ENCODE measurements at regions not wholly inside any gene's neighbourhood (a gene's known extent, or its start where the extent isn't known, plus 50 kb on each side); places are given as distances from the start of the nearest gene placed in this dataset.
"Not testable (repeated sequence)": the region's sequence is repeated elsewhere in the genome, so short reads cannot be mapped to it uniquely, and the experiment has no call there.

DNA sequence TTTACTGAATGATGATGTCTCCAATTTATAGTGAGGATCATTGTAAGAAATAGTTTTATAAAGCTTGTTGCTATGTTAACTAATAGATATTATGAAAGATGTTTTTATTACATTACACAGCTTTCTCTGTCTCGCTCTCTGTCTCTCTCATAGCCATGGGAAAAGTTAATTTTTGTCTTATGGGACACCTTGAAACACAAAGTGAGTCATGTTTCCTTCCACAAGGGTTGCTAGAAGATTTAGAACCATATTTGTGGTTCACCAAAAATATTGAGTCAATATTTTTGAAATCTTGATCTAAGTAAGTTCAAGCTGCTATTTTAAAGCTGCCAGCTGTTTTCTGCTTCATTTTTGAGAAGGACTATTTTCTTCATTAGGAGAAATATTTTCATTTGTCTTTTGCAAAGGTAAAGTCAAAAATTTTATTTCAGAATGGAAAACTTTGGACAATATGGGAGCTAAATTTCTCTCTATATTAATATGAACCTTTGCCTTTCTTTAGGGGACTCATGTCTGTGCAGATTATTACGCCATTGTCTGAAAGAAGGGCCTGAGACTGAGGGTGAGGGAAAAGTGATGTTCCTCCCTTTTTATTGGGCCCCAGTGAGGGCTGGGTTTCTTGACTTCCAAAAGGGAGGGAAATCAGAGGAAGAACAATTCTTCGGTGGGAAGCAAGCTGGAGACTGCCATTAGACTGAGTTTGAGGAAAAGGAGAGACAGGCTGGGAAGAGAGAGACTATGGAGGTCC is 87.9 kb upstream of the SLC24A2 start:
- Histone ChIP-seq H3K4me3 (ENCODE audit: low read depth, low read length) (no peak overlapping the region), H3K36me3 (no peaks in the 10 kb centered on the region), H3K9me3 (no peaks in the 10 kb centered on the region), H3K27me3 (no peaks in the 10 kb centered on the region), H3K4me1 (no peaks in the 10 kb centered on the region)
- no peak for DNase-seq
- TF ChIP-seq CTCF (IDR thresholded peaks at IDR 0.05; ENCODE audit: low read depth, low read length), result no peak

- no peaks in the 10 kb centered on the region for H3K36me3 ChIP-seq
- TF ChIP-seq CTCF (IDR thresholded peaks at IDR 0.05; ENCODE audit: low read depth, low read length), result no peak
- H3K27me3 ChIP-seq, result no peaks in the 10 kb centered on the region
- H3K4me1 ChIP-seq, result no peaks in the 10 kb centered on the region
- no peak for DNase-seq
- no peaks in the 10 kb centered on the region for H3K9me3 ChIP-seq
- no peak overlapping the region for H3K4me3 ChIP-seq (ENCODE audit: low read depth, low read length)
These were observed 86.6 kb upstream of the SLC24A2 start for GRCh38 chr9:19875291-19875920.

- not testable (repeated sequence) for H3K27me3 ChIP-seq; DNase-seq; H3K4me1 ChIP-seq; H3K9me3 ChIP-seq; H3K4me3 ChIP-seq (ENCODE audit: low read depth, low read length); H3K36me3 ChIP-seq
These were observed 84.4 kb upstream of the SLC24A2 start for GRCh38 chr9:19873188-19873587.

DNA sequence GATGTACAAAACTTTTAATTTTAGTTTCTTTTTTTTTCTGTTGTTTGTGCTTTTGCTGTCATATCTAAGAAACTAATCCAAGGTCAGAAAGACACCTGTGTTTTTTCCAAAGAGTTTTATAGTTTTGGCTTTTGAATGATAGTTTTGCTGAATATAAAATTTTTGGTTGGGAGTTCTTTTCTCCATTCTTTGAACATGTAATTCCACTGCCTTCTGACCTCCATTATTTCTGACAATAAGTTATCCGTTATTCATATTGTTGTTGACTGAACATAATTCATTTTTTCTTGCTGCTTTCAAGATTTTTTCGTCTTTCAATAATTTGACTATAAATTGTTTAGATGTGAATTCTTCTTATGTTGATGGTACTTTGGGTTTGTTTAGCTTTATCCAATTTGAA is 82.2 kb upstream of the SLC24A2 start:
- H3K9me3 ChIP-seq, result no peaks in the 10 kb centered on the region
- no peak overlapping the region for H3K4me3 ChIP-seq (ENCODE audit: low read depth, low read length)
- H3K27me3 ChIP-seq, result no peaks in the 10 kb centered on the region
- H3K36me3 ChIP-seq, result no peaks in the 10 kb centered on the region
- TF ChIP-seq CTCF (IDR thresholded peaks at IDR 0.05; ENCODE audit: low read depth, low read length), result no peak
- no peak for DNase-seq
- H3K4me1 ChIP-seq, result no peaks in the 10 kb centered on the region

- DNase-seq, result no peak
- H3K27me3 ChIP-seq, result no peaks in the 10 kb centered on the region
- no peaks in the 10 kb centered on the region for H3K9me3 ChIP-seq
- H3K4me3 ChIP-seq (ENCODE audit: low read depth, low read length), result no peak overlapping the region
- no peaks in the 10 kb centered on the region for H3K36me3 ChIP-seq
- no peaks in the 10 kb centered on the region for H3K4me1 ChIP-seq
- no peak for TF ChIP-seq CTCF (IDR thresholded peaks at IDR 0.05; ENCODE audit: low read depth, low read length)
These were observed 52.1 kb upstream of the SLC24A2 start for GRCh38 chr9:19840953-19841352.

Data from BE2C (cell line).